AG04450 (cell line): ENCODE measurements at regions not wholly inside any gene's neighbourhood (a gene's known extent, or its start where the extent isn't known, plus 50 kb on each side); places are given as distances from the start of the nearest gene placed in this dataset.

Experiments used
- CTCF ChIA-PET: fragments of 300-600, 350-600 bp; formaldehyde crosslinking; extraction: SDS; loops from one replicate; lab custom pipeline; 2022; ENCODE audit warnings: antibody characterized with exemption, inconsistent platforms; lab: Charles Lee
- POLR2A ChIA-PET: fragments of 350-600 bp; formaldehyde crosslinking; extraction: SDS; loops from one replicate; lab custom pipeline; 2021; ENCODE audit warnings: antibody characterized with exemption, inconsistent platforms; lab: Yijun Ruan, JAX
- DNase-seq: peaks from one replicate; pipeline ENCODE4 v3.0.0-alpha.2; 2011; ENCODE audit warnings: low read depth, low spot score
- H3K27ac ChIP-seq: one replicate; pipeline ENCODE4 v1.5.1; 2012; ENCODE audit warnings: low read depth, low read length, control low read depth
- H3K27me3 ChIP-seq: one replicate; pipeline ENCODE4 v1.6.0; 2012; ENCODE audit warnings: low read length; ENCODE audit not compliant: control insufficient read depth, insufficient read depth
- H3K4me3 ChIP-seq: 2 replicates; pipeline ENCODE4 v1.5.1; 2011; ENCODE audit warnings: mild to moderate bottlenecking, low read depth, low read length, control low read depth
- H3K9me3 ChIP-seq: 2 replicates; pipeline ENCODE4 v1.5.1; 2012; ENCODE audit warnings: low read length; ENCODE audit not compliant: control insufficient read depth, insufficient read depth
- CTCF ChIP-seq: IDR thresholded peaks from 2 replicates; pipeline ENCODE4 v1.5.1; 2011; ENCODE audit warnings: low read depth, low read length, control low read depth, inconsistent platforms

- Histone ChIP-seq H3K27me3 (no peaks in the 10 kb centered on the region), H3K4me3 (no peak overlapping the region), H3K9me3 (no peaks in the 10 kb centered on the region), H3K27ac (no peak overlapping the region)
- no peak for TF ChIP-seq CTCF
- DNase-seq = no peak
- ChIA-PET POLR2A (no interaction called here), CTCF (interaction anchor here (0.6 kb wide), 1 partner anchor 327 kb away, joined by 3 read pairs; no protein-coding TSS in a partner anchor)
Measured at GRCh38 chr7:94111009-94111408, 106.9 kb upstream of the BET1 start.

GRCh38 chr7:94115316-94115715, 111.2 kb upstream of the BET1 start:
- TF ChIP-seq CTCF = no peak
- Histone ChIP-seq H3K27ac (no peak overlapping the region), H3K27me3 (no peaks in the 10 kb centered on the region), H3K4me3 (no peak overlapping the region), H3K9me3 (no peaks in the 10 kb centered on the region)
- DNase-seq = no peak
- ChIA-PET CTCF (interaction anchor here (1.0 kb wide), 1 partner anchor 107 kb away, joined by 3 read pairs; no protein-coding TSS in a partner anchor), POLR2A (no interaction called here)

- ChIA-PET CTCF (interaction anchor here (1.3 kb wide), 1 partner anchor 314 kb away, joined by 3 read pairs; no protein-coding TSS in a partner anchor), POLR2A (no interaction called here)
- Histone ChIP-seq H3K9me3 (no peaks in the 10 kb centered on the region), H3K27ac (no peak overlapping the region), H3K4me3 (no peak overlapping the region), H3K27me3 (no peaks in the 10 kb centered on the region)
- TF ChIP-seq CTCF = no peak
- DNase-seq = no peak
Measured at GRCh38 chr7:94123136-94123535, 119.0 kb upstream of the BET1 start.

GRCh38 chr7:94127026-94127425, 122.9 kb upstream of the BET1 start:
- H3K27ac ChIP-seq = no peak overlapping the region
- no peaks in the 10 kb centered on the region for H3K27me3 ChIP-seq
- no peak for DNase-seq
- ChIA-PET POLR2A (no interaction called here), CTCF (no interaction called here)
- no peak for TF ChIP-seq CTCF
- no peaks in the 10 kb centered on the region for H3K9me3 ChIP-seq
- no peak overlapping the region for H3K4me3 ChIP-seq

GRCh38 chr7:94128072-94128471, 123.9 kb upstream of the BET1 start:
- no peak overlapping the region for H3K27ac ChIP-seq
- no peak overlapping the region for H3K4me3 ChIP-seq
- DNase-seq = no peak
- no peaks in the 10 kb centered on the region for H3K27me3 ChIP-seq
- no peak for TF ChIP-seq CTCF
- ChIA-PET CTCF (interaction anchor here (0.7 kb wide), 1 partner anchor 223 kb away, joined by 3 read pairs; no protein-coding TSS in a partner anchor), POLR2A (no interaction called here)
- H3K9me3 ChIP-seq = no peaks in the 10 kb centered on the region
